ENCODE measurements at regions not wholly inside any gene's neighbourhood (a gene's known extent, or its start where the extent isn't known, plus 50 kb on each side); places are given as distances from the start of the nearest gene placed in this dataset.

DNA sequence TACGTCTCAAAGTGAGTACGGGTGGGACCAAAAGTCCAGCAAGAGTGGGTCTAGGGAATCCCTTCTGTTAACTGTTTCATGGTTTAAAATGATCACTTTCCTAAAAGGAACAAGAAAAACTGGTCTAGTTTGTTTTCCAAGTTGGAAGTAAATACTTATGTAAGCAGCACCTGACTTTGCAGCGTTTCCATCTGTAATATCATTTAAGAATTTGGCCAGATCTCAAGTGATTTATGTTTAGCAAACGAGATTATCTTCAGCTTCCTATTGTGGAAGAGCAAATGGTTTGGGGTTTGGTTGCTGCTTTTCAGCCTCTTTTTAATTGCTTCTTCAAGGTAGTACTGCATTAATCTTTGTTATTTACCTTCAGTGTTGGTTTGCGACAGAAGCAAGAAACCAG is 50.4 kb downstream of the FHIP1A start:
- DNase-seq (ENCODE audit: low spot score), result no peak
- H3K27ac ChIP-seq, result no peak overlapping the region
- TF ChIP-seq, protein P1, sequence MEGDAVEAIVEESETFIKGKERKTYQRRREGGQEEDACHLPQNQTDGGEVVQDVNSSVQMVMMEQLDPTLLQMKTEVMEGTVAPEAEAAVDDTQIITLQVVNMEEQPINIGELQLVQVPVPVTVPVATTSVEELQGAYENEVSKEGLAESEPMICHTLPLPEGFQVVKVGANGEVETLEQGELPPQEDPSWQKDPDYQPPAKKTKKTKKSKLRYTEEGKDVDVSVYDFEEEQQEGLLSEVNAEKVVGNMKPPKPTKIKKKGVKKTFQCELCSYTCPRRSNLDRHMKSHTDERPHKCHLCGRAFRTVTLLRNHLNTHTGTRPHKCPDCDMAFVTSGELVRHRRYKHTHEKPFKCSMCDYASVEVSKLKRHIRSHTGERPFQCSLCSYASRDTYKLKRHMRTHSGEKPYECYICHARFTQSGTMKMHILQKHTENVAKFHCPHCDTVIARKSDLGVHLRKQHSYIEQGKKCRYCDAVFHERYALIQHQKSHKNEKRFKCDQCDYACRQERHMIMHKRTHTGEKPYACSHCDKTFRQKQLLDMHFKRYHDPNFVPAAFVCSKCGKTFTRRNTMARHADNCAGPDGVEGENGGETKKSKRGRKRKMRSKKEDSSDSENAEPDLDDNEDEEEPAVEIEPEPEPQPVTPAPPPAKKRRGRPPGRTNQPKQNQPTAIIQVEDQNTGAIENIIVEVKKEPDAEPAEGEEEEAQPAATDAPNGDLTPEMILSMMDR (conservative IDR thresholded peaks at IDR 0.05; ENCODE audit: low read depth), result no peak
- ChIA-PET POLR2A (ENCODE audit: low non-redundant PET) (no interaction called here), CTCF (no interaction called here)

GRCh38 chr4:151460434-151460833 is 51.5 kb downstream of the FHIP1A start:
- CTCF ChIA-PET, result no interaction called here
- H3K27ac ChIP-seq, result no peak overlapping the region
- POLR2A ChIA-PET (ENCODE audit: low non-redundant PET), result no interaction called here
- DNase-seq (ENCODE audit: low spot score), result no peak
- TF ChIP-seq, protein P1 (conservative IDR thresholded peaks at IDR 0.05; ENCODE audit: low read depth), result no peak

DNA sequence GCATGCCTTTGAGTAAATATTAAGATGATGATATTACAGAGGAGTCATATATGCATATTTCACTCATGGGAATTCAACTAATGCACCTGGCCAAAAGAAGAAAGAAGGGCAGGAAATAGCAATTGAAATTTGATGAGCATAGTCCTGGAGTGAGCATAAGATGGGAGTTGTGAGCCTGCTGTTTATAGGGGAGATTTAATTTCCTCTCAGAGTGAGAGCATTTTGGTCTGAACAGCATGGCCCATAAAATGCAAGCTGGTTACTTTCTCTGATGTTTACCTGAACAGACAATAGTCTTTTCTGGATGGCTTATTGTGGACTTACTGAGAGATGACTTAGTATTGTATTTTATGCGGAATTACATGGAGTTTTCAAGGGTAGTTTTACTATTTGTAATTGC is 53.6 kb downstream of the FHIP1A start:
- POLR2A ChIA-PET (ENCODE audit: low non-redundant PET), result no interaction called here
- CTCF ChIA-PET, result no interaction called here
- no peak overlapping the region for H3K27ac ChIP-seq
- TF ChIP-seq, protein P1 (conservative IDR thresholded peaks at IDR 0.05; ENCODE audit: low read depth), result no peak
- no peak for DNase-seq (ENCODE audit: low spot score)

- no peak overlapping the region for H3K27ac ChIP-seq
- peak; percentile 35 for DNase-seq (ENCODE audit: low spot score)
- ChIA-PET POLR2A (ENCODE audit: low non-redundant PET) (no interaction called here), CTCF (interaction anchor here (0.6 to 0.7 kb wide), 2 partner anchors 105 to 1766 kb away, joined by 6 read pairs; no protein-coding TSS in a partner anchor)
- TF ChIP-seq, protein P1 (conservative IDR thresholded peaks at IDR 0.05; ENCODE audit: low read depth), result no peak
Observed at GRCh38 chr4:151468715-151469696, 60.0 kb downstream of the FHIP1A start.

DNA sequence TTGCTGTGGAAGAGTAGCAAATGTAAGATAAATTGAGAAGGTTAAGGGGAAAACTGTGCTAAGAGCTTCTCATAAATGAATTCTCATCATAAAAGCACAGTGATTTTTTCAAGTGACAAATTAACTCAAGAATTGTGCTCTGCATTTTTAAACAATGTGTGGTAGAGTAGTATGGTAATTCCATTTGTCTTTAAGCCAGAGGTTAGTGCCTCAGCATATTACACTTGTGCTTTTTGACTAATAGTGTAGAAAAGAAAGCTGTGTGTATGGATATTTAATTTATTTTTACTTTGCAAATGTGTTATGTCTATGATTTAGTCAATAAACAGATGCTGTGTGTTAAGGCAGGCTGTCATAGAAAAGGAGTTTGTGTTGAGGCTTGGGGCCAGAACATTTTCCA is 61.0 kb downstream of the FHIP1A start:
- ChIA-PET CTCF (interaction anchor here (0.7 kb wide), 1 partner anchor 104 kb away, joined by 6 read pairs; no protein-coding TSS in a partner anchor), POLR2A (ENCODE audit: low non-redundant PET) (interaction anchor here (0.6 kb wide), 1 partner anchor 49 kb away, joined by 3 read pairs; no protein-coding TSS in a partner anchor)
- H3K27ac ChIP-seq, result no peak overlapping the region
- no peak for DNase-seq (ENCODE audit: low spot score)
- TF ChIP-seq, protein P1 (conservative IDR thresholded peaks at IDR 0.05; ENCODE audit: low read depth), result no peak

GRCh38 chr4:151471728-151472127 is 62.8 kb downstream of the FHIP1A start:
- ChIA-PET CTCF (interaction anchor here (0.8 kb wide), 1 partner anchor 13 kb away, joined by 4 read pairs; no protein-coding TSS in a partner anchor), POLR2A (ENCODE audit: low non-redundant PET) (no interaction called here)
- no peak for DNase-seq (ENCODE audit: low spot score)
- TF ChIP-seq, protein P1 (conservative IDR thresholded peaks at IDR 0.05; ENCODE audit: low read depth), result no peak
- no peak overlapping the region for H3K27ac ChIP-seq

Measured in RWPE1 (cell line).